Kidney (tissue), 13 donors: ENCODE measurements at regions not wholly inside any gene's neighbourhood (a gene's known extent, or its start where the extent isn't known, plus 50 kb on each side); places are given as distances from the start of the nearest gene placed in this dataset.
A peak's percentile ranks its signal among the peaks of the same experiment; 100 is the strongest.

ENCODE experiments used
- DNase-seq, 5 donors: peaks; one replicate each; pipeline ENCODE4 v3.0.0-alpha.2; 2013 to 2020
- FAIRE-seq: peaks from 2 replicates; lab custom pipeline; 2012; peaks lifted over from hg19 to GRCh38; lab: Jason Lieb, UNC
- H3K27ac ChIP-seq, 2 donors: one replicate each; pipeline ENCODE4 v1.7.0; 2013; ENCODE audit warnings: low read depth in 2 of 2, low read length in 2 of 2, inconsistent platforms in 1 of 2
- H3K27me3 ChIP-seq: one replicate; pipeline ENCODE4 v1.7.1; 2013; ENCODE audit warnings: low read length, inconsistent platforms; ENCODE audit not compliant: control insufficient read depth, insufficient read depth
- H3K36me3 ChIP-seq, 3 donors: one replicate each; pipeline versions ENCODE4 v1.7.0 to v1.7.1; 2013; ENCODE audit warnings: low read length in 3 of 3, control low read depth in 1 of 3, inconsistent platforms in 1 of 3; ENCODE audit not compliant: insufficient read depth in 3 of 3, control insufficient read depth in 2 of 3
- H3K4me1 ChIP-seq, 3 donors: one replicate each; pipeline versions ENCODE4 v1.7.0 to v1.7.1; 2013; ENCODE audit warnings: low read length in 3 of 3, inconsistent platforms in 1 of 3, low read depth in 1 of 3; ENCODE audit not compliant: control insufficient read depth in 2 of 3, insufficient read depth in 2 of 3
- H3K4me3 ChIP-seq, 3 donors: one replicate each; pipeline versions ENCODE4 v1.7.0 to v1.8.1; 2013; ENCODE audit warnings: low read length in 3 of 3, control low read depth in 1 of 3, inconsistent platforms in 1 of 3
- H3K9ac ChIP-seq, 3 donors: one replicate each; pipeline versions ENCODE4 v1.7.0 to v1.7.1; 2013; ENCODE audit warnings: low read length in 3 of 3, control low read depth in 1 of 3, inconsistent platforms in 1 of 3
- H3K9me3 ChIP-seq, 3 donors: one replicate each; pipeline versions ENCODE4 v1.7.0 to v1.7.1; 2013; ENCODE audit warnings: low read length in 3 of 3, control low read depth in 1 of 3, inconsistent platforms in 1 of 3; ENCODE audit not compliant: control insufficient read depth in 2 of 3, insufficient read depth in 1 of 3
- intact Hi-C: fragments of 100-400 bp; cut with DNase I; formaldehyde crosslinking; loops from one replicate; pipeline ENCODE4 v1.11.1; 2022
- TF ChIP-seq, protein P1 (sequence below): IDR thresholded peaks from 3 replicates; pipeline ENCODE4 v1.5.1; 2012; ENCODE audit warnings: mild to moderate bottlenecking, moderate library complexity, borderline replicate concordance; ENCODE audit not compliant: insufficient read depth; ENCODE audit errors: extremely low read depth
- donor health status: control.
- donor health status: control.
- donor health status: control.
- donor health status: control.
- donor health status: control.
- donor health status: DM: yes; HTN: yes; CAD: no.
- donor health status: Normal renal cell carcinoma (clear cell type).

DNA sequence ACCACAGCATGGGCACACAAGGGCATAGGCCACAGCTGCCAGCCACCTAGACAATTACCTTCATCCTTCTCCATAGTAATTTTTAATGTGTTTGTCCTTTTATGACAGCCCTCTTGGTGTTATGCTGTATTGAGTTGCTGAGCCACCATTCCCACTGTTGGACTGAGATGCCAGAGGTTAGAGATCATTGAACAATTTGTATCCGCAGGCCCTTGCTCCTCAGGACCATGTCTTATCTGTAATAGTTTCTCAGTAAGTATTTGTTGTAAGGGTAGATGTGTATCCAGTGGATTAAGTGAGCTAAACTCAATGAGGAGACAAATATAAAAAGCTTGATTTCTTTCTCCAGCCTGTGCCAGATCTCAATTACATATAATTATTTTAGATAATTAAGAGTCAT, 832.8 kb upstream of the ID2 start:
- FAIRE-seq, result no peak

DNA sequence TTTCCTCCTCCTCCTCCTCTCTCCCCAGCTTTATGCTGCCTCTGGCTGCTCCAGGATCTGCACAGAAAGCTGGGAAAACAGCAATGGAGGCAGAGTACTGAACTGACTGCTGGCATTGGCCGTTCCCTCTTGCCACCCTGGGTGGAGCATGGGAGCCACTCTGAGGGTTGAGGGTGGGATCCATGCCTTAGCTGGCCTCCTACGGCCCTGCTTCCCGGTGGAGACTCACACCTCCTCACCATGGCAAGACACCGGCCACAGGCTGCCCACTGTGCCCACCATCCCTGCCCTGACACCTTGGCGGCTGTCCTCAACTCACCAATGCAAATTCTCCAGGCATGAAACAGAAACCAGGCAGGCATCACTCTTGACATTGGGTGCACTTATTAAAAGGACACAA, 832.3 kb upstream of the ID2 start:
- Histone ChIP-seq H3K4me1 (no peaks in the 10 kb centered on the region), H3K9ac (no peak overlapping the region), H3K36me3 (no peaks in the 10 kb centered on the region), H3K27ac (no peak overlapping the region), H3K27me3 (no peaks in the 10 kb centered on the region), H3K4me3 (no peak overlapping the region), H3K9me3 (no peaks in the 10 kb centered on the region)
- intact Hi-C loops, result no loop called here
- TF ChIP-seq, protein P1, sequence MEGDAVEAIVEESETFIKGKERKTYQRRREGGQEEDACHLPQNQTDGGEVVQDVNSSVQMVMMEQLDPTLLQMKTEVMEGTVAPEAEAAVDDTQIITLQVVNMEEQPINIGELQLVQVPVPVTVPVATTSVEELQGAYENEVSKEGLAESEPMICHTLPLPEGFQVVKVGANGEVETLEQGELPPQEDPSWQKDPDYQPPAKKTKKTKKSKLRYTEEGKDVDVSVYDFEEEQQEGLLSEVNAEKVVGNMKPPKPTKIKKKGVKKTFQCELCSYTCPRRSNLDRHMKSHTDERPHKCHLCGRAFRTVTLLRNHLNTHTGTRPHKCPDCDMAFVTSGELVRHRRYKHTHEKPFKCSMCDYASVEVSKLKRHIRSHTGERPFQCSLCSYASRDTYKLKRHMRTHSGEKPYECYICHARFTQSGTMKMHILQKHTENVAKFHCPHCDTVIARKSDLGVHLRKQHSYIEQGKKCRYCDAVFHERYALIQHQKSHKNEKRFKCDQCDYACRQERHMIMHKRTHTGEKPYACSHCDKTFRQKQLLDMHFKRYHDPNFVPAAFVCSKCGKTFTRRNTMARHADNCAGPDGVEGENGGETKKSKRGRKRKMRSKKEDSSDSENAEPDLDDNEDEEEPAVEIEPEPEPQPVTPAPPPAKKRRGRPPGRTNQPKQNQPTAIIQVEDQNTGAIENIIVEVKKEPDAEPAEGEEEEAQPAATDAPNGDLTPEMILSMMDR, result no peak
- DNase-seq (peak in 1 of 5 donors; percentile 51), FAIRE-seq (no peak)

More for the DNA sequence above, 832.8 kb upstream of the ID2 start:
- TF ChIP-seq, protein P1, result no peak
- Histone ChIP-seq H3K4me1 (no peaks in the 10 kb centered on the region), H3K36me3 (no peaks in the 10 kb centered on the region), H3K4me3 (no peak overlapping the region), H3K27me3 (no peaks in the 10 kb centered on the region), H3K9me3 (no peaks in the 10 kb centered on the region), H3K27ac (no peak overlapping the region), H3K9ac (no peak overlapping the region)
- no peak for DNase-seq
- intact Hi-C loops, result no loop called here

DNA sequence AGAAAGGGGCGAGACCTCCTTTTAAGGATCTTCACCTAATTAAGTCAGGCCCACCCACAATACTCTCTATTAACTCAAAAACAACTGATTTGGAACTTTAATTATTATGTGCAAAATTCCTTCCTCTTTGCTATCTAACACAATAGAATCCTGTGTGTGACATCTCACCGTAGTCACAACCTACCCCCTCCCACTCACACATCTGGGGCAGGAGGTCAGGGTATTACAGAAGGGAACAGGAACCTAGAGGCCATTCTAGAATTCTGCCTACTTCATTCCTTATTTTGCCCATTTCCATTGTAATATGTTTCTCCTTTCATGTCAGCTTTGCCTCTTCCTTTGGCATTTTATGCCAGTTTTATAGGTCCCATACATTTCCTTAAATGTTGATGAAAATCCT, 829.3 kb upstream of the ID2 start:
- no peak overlapping the region for H3K4me3 ChIP-seq
- intact Hi-C loops, result no loop called here
- H3K9ac ChIP-seq, result no peak overlapping the region
- TF ChIP-seq, protein P1, result no peak
- no peak overlapping the region for H3K27ac ChIP-seq
- DNase-seq (no peak), FAIRE-seq (no peak)
- H3K9me3 ChIP-seq, result no peaks in the 10 kb centered on the region
- H3K27me3 ChIP-seq, result no peaks in the 10 kb centered on the region
- no peaks in the 10 kb centered on the region for H3K4me1 ChIP-seq
- no peaks in the 10 kb centered on the region for H3K36me3 ChIP-seq

DNA sequence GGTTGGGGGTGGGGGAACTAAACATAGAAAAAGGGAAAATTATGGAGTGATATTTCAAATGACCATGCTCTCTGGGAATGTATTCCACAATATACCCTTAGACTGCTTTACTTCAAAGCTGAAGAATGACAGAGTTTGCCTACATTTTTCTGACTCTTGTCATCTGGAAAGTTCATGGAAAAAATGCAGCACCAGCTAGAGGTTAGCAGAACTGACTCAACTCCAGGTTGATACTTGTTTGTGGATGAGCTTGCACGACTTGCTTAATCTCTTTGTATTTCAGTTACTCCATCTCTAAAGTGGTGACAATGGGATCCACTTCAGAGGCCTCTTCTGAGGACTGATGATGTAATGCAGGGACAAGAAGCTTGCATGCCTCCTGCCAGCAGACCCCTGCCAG, 824.0 kb upstream of the ID2 start:
- Histone ChIP-seq H3K9me3 (no peaks in the 10 kb centered on the region), H3K9ac (no peak overlapping the region), H3K27me3 (no peaks in the 10 kb centered on the region), H3K36me3 (no peaks in the 10 kb centered on the region), H3K4me3 (no peak overlapping the region), H3K4me1 (no peaks in the 10 kb centered on the region), H3K27ac (no peak overlapping the region)
- TF ChIP-seq, protein P1, result no peak
- intact Hi-C loops, result no loop called here
- FAIRE-seq, result no peak
- no peak for DNase-seq
